Skeletal muscle tissue (tissue), 3 donors: ENCODE measurements at regions not wholly inside any gene's neighbourhood (a gene's known extent, or its start where the extent isn't known, plus 50 kb on each side); places are given as distances from the start of the nearest gene placed in this dataset.

ENCODE experiments used
- H3K27ac ChIP-seq: one replicate; pipeline ENCODE4 v1.7.0; 2013; ENCODE audit warnings: mild to moderate bottlenecking, low read depth, low read length, inconsistent platforms
- H3K27me3 ChIP-seq, 3 donors: one replicate each; pipeline ENCODE4 v1.7.0; 2013; ENCODE audit warnings: low read length in 3 of 3; ENCODE audit not compliant: control insufficient read depth in 3 of 3, insufficient read depth in 3 of 3
- H3K36me3 ChIP-seq, 3 donors: one replicate each; pipeline ENCODE4 v1.7.0; 2013; ENCODE audit warnings: low read length in 3 of 3; ENCODE audit not compliant: control insufficient read depth in 3 of 3, insufficient read depth in 3 of 3
- H3K4me1 ChIP-seq, 3 donors: one replicate each; pipeline ENCODE4 v1.7.0; 2013; ENCODE audit warnings: low read length in 3 of 3, mild to moderate bottlenecking in 3 of 3; ENCODE audit not compliant: control insufficient read depth in 3 of 3, insufficient read depth in 3 of 3
- H3K4me3 ChIP-seq, 3 donors: one replicate each; pipeline ENCODE4 v1.7.0; 2013; ENCODE audit warnings: low read length in 3 of 3
- H3K9ac ChIP-seq, 3 donors: one replicate each; pipeline ENCODE4 v1.7.0; 2013; ENCODE audit warnings: low read length in 3 of 3, mild to moderate bottlenecking in 3 of 3, moderate library complexity in 2 of 3, low read depth in 1 of 3
- H3K9me3 ChIP-seq, 3 donors: one replicate each; pipeline ENCODE4 v1.7.0; 2013; ENCODE audit warnings: low read length in 3 of 3; ENCODE audit not compliant: control insufficient read depth in 3 of 3
- donor health status: Osteomylitis.

DNA sequence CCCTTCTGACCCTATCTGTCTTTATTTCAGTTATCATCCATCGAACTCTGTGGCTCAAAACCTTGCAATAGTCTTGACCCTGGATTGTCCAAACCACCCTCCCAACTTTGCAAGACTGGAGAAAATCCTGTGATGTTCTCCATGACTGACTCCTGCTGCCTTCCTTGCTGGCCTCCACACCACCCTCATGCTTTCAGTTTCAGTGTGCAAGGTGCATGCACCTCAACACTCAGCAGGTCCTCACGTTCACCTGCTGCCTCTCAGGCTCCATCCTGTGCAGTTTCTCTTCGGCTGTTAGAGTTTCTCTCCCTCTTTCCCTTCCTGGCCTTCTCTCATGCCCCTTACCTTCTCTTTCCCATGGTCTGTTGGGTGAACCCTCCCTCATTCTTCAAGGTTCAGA, 59.4 kb upstream of the ASIC2 start:
- Histone ChIP-seq H3K27ac (no peak overlapping the region), H3K4me1 (no peaks in the 10 kb centered on the region), H3K36me3 (no peaks in the 10 kb centered on the region), H3K4me3 (no peak overlapping the region), H3K9ac (no peak overlapping the region), H3K27me3 (peaks cover 3 to 13% (median 6%) of the 10 kb centered on the region in 3 donors), H3K9me3 (no peaks in the 10 kb centered on the region)

DNA sequence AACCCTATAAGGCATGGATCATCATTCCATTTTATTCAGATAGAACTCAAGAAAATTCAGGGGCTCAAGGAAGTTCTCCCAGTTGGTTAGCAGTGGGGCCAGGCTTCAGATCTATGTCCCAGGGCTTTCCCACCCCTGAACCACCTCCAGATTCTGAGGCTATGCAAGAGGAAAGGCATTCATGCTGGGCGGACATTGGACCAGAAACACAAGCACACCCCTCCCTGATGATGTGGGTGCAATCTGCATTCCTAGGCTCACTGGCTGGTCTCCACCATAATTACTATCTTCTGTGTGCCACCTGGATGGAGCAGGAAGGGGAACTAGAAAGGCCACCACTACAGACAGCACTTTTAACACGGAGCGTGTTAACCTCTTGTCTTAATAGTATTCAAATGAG, 63.2 kb upstream of the ASIC2 start:
- no peak overlapping the region for H3K4me3 ChIP-seq
- no peaks in the 10 kb centered on the region for H3K9me3 ChIP-seq
- no peak overlapping the region for H3K27ac ChIP-seq
- H3K27me3 ChIP-seq = peaks cover 3 to 16% (median 5%) of the 10 kb centered on the region in 3 donors
- no peak overlapping the region for H3K9ac ChIP-seq
- no peaks in the 10 kb centered on the region for H3K4me1 ChIP-seq
- H3K36me3 ChIP-seq = no peaks in the 10 kb centered on the region

GRCh38 chr17:33363475-33363874, 70.4 kb upstream of the ASIC2 start:
- Histone ChIP-seq H3K27ac (no peak overlapping the region), H3K27me3 (peaks cover 4 to 13% (median 12%) of the 10 kb centered on the region in 3 donors), H3K4me1 (no peaks in the 10 kb centered on the region), H3K9me3 (no peaks in the 10 kb centered on the region), H3K9ac (no peak overlapping the region), H3K36me3 (no peaks in the 10 kb centered on the region), H3K4me3 (no peak overlapping the region)

GRCh38 chr17:33366960-33367359, 73.9 kb upstream of the ASIC2 start:
- no peak overlapping the region for H3K4me3 ChIP-seq
- H3K27me3 ChIP-seq = peaks cover 4 to 16% (median 16%) of the 10 kb centered on the region in 3 donors
- H3K4me1 ChIP-seq = no peaks in the 10 kb centered on the region
- H3K36me3 ChIP-seq = no peaks in the 10 kb centered on the region
- no peak overlapping the region for H3K27ac ChIP-seq
- H3K9ac ChIP-seq = no peak overlapping the region
- H3K9me3 ChIP-seq = no peaks in the 10 kb centered on the region

DNA sequence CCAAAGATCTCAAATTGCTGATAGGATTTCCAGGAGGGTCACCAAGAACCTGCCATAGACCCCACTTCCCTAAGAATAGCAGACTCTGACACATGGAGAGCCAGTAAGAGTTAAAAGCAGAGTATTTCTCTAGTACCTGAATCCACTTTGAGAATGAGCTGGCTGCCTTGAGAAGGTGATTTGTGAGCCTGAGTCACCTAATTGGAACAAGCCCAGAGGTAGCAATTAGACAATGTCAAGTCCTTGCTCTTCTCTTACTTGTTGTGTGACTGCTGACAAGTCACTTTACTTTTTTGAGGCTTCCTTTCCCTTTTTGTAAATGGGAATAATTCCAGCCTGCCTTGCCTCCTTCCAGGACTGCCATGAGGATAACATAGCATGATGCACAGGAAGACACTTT, 76.1 kb upstream of the ASIC2 start:
- H3K9ac ChIP-seq = no peak overlapping the region
- no peak overlapping the region for H3K4me3 ChIP-seq
- H3K4me1 ChIP-seq = no peaks in the 10 kb centered on the region
- no peaks in the 10 kb centered on the region for H3K36me3 ChIP-seq
- H3K27ac ChIP-seq = no peak overlapping the region
- no peaks in the 10 kb centered on the region for H3K9me3 ChIP-seq
- peaks cover under 1 to 11% (median 6%) of the 10 kb centered on the region in 3 donors for H3K27me3 ChIP-seq

GRCh38 chr17:33369876-33370275, 76.8 kb upstream of the ASIC2 start:
- no peak overlapping the region for H3K4me3 ChIP-seq
- H3K4me1 ChIP-seq = no peaks in the 10 kb centered on the region
- no peaks in the 10 kb centered on the region for H3K36me3 ChIP-seq
- H3K9me3 ChIP-seq = no peaks in the 10 kb centered on the region
- H3K27ac ChIP-seq = no peak overlapping the region
- H3K27me3 ChIP-seq = peaks cover 0 to 11% (median 6%) of the 10 kb centered on the region in 3 donors
- H3K9ac ChIP-seq = no peak overlapping the region

- H3K27me3 ChIP-seq = peaks cover 0 to 11% (median 6%) of the 10 kb centered on the region in 3 donors
- H3K27ac ChIP-seq = no peak overlapping the region
- H3K9ac ChIP-seq = no peak overlapping the region
- no peaks in the 10 kb centered on the region for H3K36me3 ChIP-seq
- H3K4me3 ChIP-seq = no peak overlapping the region
- H3K9me3 ChIP-seq = no peaks in the 10 kb centered on the region
- no peaks in the 10 kb centered on the region for H3K4me1 ChIP-seq
Observed at GRCh38 chr17:33370401-33370800, 77.3 kb upstream of the ASIC2 start.

DNA sequence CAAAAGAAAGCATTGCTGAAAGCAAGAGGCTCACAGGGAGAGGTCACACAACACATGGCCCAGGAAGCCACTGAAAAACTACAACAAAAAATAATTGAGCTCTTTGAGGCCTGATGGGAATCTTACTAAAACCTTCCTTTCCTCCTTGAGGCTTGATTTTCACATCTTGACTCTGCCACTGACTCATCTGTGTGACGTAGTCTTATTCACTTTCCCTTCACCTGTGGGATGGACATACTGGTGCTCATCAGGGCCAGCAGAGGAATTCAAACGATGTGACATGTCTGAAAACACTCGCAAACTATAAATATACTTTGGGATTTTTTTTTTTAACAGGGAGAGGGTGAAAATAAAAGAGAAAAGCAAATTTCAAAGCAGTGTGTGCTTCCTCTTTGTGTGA, 78.3 kb upstream of the ASIC2 start:
- Histone ChIP-seq H3K36me3 (no peaks in the 10 kb centered on the region), H3K27me3 (peaks cover 0 to 11% (median 6%) of the 10 kb centered on the region in 3 donors), H3K4me3 (no peak overlapping the region)

GRCh38 chr17:33373273-33373672, 80.2 kb upstream of the ASIC2 start:
- Histone ChIP-seq H3K36me3 (no peaks in the 10 kb centered on the region), H3K4me1 (no peaks in the 10 kb centered on the region), H3K27ac (no peak overlapping the region), H3K9me3 (no peaks in the 10 kb centered on the region), H3K9ac (no peak overlapping the region), H3K4me3 (no peak overlapping the region), H3K27me3 (peaks cover 0 to 7% (median 6%) of the 10 kb centered on the region in 3 donors)

More for the DNA sequence above, 78.3 kb upstream of the ASIC2 start:
- H3K27ac ChIP-seq = no peak overlapping the region
- H3K4me1 ChIP-seq = no peaks in the 10 kb centered on the region
- H3K9me3 ChIP-seq = no peaks in the 10 kb centered on the region
- no peak overlapping the region for H3K9ac ChIP-seq

DNA sequence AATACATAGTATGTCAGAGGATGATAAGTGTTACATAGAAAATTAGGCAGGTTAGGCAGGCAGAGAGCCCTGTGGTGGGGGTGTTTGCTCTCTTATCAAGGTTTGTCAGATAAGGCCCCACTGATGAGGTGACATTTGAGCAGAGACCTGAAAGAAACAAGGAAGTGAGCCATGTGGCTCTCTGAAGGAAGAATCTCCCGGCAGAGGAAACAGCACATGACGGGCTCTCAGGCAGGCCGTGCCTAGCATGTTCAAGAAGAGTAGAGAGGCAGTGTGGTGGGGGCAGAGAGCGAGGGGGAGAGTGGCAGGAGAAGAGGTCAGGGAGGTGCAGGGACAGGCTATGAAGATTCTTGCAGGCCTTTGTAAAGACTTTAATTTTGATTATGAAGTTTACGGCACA, 82.0 kb upstream of the ASIC2 start:
- Histone ChIP-seq H3K9me3 (no peaks in the 10 kb centered on the region), H3K27ac (no peak overlapping the region), H3K4me3 (no peak overlapping the region)

GRCh38 chr17:33375783-33376182, 82.7 kb upstream of the ASIC2 start:
- Histone ChIP-seq H3K27me3 (no peaks in the 10 kb centered on the region), H3K9me3 (no peaks in the 10 kb centered on the region), H3K4me1 (no peaks in the 10 kb centered on the region), H3K4me3 (no peak overlapping the region), H3K27ac (no peak overlapping the region), H3K36me3 (no peaks in the 10 kb centered on the region), H3K9ac (no peak overlapping the region)

More for the DNA sequence above, 82.0 kb upstream of the ASIC2 start:
- no peaks in the 10 kb centered on the region for H3K4me1 ChIP-seq
- H3K27me3 ChIP-seq = peaks cover 0 to 4% (median 3%) of the 10 kb centered on the region in 3 donors
- H3K9ac ChIP-seq = no peak overlapping the region
- no peaks in the 10 kb centered on the region for H3K36me3 ChIP-seq
